ENCODE measurements at regions not wholly inside any gene's neighbourhood (a gene's known extent, or its start where the extent isn't known, plus 50 kb on each side); places are given as distances from the start of the nearest gene placed in this dataset.

DNA sequence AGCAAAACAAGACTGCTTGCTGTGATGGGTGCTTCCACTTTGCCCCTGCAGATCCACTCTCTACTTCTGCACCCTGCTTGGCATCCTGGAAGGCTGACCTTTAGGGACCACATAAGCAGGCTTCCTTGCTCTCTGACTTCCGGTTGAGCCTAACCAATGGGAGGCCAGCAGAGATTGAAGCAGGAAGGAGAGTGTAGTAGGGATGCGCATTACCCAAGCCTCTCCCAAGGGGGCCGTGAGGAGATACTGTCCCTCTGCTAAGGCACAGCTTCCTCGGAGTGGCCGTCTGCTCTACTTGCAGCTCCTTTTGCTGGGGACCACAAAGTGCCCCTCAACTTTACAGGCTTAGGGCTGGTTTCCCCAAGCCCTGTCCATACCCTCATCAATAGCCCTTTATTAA, 624.3 kb upstream of the TENM3 start:
- no peak for DNase-seq (ENCODE audit: low read depth)

DNA sequence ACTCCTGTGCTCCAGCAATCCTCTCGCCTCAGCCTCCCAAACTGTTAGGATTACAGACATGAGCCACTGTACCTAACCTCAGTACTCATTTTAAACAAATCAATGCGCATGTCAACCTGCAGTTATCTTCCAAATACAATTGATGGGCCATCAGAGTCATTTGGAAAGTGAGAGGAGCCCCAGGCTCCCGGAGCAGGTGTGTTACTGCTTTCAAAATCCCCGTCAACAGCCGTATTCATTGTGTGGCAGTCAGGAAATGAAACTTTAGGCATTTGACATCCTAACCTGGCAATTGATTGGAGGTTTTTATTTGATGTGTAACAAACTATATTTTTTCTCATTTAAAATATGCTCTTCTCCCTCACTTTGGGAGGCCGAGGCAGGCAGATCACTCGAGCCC, 623.6 kb upstream of the TENM3 start:
- no peak for DNase-seq (ENCODE audit: low read depth)

DNA sequence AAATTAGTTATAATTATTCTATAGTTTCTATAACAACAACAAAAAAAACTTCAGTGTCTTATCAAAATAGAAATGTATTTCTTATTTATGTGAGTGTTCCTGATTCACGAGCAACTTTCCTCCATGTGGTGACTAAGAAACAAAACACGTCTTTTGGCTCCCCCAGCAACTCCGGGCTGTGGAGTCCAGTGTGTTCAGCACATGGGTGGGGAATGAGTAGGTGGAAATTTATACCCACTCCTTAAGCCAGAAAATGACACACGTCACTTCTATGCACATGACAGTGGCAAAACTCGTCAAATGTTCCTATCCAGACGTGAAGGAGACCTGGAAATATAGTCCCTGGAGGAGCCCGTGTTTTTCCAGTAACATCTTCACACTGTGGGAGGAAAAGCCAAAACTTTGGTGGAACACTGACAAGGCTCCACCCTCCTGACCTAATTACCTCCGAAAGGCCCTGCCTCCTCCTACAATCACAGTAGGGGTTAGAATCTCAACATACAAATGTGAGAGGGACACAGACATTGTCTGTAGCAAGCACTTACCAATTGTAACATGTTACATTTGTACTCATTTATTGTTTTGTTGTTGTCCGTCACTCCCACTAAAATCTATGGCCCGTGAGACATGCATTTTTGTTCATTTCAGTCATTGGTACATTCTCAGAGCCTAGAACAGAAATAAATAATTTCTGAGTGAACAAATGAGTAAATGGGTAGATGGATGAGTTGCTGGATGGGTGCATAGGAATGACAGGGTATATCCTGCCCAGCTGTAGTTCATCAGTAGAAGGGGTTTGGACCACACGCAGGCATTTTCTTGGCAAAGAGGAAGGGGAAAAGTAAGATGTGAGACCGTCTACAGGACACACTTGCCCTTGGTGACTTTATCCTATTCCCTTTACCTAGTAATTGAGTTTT, 605.8 kb upstream of the TENM3 start:
- no peak for DNase-seq (ENCODE audit: low read depth)

DNA sequence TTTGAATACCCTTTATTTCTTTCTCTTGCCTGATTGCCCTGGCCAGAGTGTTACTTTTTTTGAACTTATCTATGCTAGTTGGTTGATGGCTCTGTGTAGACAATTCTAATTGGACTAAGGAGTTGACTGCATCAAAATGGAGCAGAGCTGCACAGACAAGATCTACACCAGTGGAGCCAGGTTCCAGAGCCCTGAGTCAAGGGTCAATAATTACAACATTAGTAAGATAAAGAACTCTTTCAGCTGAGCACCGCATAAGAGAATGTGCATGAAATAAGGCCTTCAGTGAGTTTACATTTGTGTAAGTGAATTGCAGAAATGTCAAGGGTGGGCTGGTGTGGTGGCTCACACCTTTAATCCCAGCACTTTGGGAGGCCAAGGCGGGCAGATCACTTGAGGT, 599.7 kb upstream of the TENM3 start:
- no peak for DNase-seq (ENCODE audit: low read depth)

DNA sequence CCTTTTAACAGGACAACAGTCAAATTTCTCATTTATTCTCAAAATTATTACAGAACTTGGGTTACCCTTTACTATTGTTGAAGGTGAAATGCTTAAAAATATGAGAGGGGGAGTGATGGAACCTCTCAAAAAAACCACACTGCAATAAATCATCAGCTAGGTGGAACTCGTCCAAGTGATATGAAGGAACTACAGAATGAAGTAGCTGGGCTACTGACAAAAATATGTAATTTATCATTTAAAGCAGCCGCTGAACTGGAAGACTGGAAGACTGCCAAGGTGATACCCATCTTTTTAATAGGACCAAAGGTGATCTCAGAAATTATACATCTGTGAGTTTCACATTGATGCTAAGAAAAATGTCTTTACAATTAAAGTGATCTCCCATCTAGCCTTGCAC, 597.7 kb upstream of the TENM3 start:
- DNase-seq (ENCODE audit: low read depth), result no peak

DNA sequence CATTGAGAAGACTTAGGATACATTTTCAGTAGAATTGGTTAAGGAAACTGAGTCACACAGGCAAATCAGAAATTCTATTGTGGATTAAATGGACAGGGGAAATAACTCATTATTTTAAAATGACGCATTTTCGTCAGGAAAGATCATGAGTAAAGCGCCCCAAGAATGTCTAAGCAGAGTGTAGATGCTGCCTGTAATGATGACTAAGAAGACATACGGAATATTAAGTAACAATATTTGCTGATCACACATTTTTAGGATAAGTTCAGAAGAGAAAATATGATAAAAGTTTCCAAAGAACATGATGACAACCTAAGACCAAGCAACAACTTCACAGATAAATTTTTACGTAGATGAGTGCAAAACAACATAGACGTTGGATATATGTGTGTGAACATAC, 596.3 kb upstream of the TENM3 start:
- DNase-seq (ENCODE audit: low read depth), result no peak

DNA sequence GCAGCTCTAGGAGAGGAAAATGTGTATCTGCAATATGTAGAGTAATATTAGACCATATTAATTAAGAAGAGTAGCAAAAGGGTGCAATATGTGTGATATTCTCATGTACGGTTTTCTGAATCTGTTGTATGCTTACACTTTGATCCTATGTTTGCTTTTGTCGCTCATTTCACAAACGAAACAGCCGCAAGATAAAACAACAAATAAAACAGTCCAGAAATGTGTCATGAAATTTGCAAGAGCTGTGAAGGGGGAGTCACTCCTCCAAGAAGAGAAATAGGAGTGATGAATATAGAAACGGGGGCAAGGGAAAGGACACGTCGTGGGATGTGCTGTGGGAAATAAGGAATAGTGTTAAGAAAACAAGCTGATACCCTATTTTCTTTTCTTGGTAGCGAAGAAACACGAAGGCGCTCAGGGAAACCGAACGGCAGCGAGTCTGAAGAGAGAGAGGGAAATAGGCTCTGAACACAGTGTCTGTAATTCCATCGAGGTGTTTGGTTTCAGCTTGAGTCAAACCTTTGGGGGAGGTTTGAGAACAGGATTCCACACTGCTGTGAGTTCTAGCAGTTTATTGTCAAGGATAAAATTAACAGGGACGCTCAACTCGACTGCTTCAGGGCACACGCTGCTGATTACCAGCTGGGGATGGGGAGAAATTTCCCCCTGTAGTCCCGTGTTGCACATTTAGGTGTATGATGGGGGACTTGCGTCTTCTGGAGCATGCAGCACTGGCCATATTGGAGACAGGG, 595.6 kb upstream of the TENM3 start:
- no peak for DNase-seq (ENCODE audit: low read depth)

DNA sequence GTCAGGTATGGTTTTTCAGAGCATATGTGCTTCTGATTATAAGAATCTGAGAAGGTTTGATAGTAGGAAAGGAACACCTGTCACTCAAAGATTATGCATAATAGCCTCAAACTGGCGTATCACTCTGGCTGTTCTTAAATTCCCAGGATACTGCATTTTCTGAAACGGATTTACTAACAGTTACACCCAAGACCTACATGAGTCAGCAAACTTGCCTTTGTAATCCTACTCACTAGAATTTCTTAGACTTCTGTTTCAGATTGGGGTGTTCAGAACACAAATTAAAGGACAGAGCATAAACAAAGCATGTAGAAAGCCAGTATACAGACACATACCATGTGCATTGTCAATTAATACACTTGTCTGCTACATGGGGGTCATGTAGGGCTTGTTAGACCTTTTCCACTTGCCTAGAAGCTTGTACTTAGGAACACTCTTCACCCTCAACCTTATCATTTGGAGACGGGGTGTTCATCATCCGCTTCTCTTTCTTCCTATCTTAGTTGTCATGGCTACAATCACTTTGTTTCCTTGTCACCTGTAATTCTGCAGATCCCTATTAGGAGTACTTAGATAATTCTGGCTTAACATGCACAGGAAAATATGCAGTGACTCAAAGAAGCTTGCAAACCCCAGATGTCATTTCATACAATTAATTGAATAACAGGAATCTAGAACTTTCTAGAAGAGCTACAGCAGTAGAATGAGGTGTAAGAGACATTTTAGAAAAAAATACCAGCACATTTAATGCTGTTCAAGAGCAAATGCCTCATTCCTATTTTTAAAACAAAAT, 593.0 kb upstream of the TENM3 start:
- no peak for DNase-seq (ENCODE audit: low read depth)

DNA sequence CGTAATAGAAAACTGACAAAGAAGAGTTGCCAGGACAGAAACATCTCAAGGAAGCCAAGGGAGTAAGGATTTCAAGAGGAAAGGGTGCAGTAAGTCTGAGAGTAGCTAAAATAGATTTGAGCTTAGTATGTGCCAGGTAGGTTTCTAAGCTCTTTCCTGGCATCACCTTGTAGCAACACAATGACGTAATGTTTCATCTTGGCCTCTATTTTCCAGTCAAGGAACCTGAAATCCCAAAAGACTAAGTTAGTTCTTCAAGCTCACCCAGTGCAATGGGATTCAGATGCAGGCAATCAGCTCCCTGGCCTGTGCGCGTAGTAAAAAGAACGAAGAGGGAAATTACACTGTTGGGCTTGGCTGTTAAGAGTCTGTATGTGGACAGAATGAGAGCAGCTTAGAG, 586.5 kb upstream of the TENM3 start:
- no peak for DNase-seq (ENCODE audit: low read depth)

DNA sequence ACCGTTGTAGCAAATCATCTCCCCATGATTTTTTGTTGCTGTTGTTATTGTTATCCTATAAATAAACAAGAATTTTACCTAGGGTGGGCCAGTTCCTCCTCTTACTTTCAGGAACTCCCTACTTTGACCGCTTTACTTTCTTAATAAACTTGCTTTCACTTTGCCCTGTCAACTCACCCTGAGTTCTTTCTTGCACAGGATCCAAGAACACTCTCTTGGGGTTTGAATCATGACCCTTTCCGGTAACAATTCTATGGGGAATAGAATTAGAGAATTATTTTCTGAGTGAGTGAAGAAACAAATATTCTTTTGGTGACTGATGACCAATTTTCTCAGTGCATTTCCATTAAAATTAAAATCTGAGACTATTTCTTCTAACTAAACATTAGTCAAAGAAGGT, 584.0 kb upstream of the TENM3 start:
- no peak for DNase-seq (ENCODE audit: low read depth)

DNA sequence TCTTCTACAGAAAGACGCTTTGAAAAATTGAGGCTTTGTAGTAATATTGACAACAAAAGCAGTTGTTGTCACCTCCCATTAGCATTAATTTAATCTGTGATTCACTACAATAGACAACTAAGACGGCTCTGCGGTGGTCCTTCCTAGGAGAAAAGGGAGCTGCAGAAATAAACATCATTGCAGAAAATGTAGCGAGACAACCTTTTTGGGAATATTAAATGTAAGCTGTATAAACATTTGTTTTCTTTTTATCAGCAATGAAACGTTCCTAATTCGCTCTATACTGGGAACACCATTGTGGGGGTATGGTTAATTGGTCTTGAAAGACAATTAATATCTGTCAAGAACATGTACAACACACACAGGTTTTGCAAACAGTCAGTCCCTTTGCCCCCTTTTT, 583.3 kb upstream of the TENM3 start:
- DNase-seq (ENCODE audit: low read depth), result no peak

DNA sequence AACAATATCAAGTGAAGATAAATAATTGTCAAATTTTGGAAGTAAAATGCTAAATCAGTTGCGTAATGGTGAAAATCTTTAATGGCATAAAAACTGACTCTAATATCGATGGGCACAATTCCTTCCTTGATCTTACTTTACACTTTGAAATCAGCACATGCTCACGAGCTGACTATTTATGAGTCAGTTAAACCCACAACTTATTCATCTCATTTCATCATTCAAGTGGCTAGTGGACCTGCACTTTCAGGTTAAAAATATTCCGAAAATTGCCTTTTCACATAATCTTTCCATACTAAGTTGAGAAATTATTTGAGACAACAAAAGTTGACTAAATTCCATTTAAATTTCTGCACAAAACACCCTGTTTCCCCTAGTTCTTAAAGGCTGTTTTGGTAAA, 582.1 kb upstream of the TENM3 start:
- no peak for DNase-seq (ENCODE audit: low read depth)

DNA sequence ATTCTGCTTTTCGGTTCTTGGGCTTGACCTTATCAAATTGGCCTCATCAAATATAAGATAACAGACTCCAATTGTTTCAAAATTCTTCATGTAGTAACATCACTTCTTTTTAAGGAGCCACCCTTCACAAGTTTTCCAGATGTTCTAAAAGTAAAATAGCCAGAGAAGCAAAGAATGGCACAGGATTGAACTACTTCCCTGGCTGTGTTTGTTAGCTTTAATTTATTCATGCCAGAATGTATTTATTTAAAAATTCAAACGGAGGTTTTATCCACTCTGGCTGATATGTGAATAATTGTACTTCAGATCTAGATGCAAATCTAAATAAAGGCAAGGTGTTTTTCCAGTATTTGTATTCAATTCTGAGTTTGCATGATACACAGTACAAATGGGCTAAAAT, 581.3 kb upstream of the TENM3 start:
- DNase-seq (ENCODE audit: low read depth), result no peak

DNA sequence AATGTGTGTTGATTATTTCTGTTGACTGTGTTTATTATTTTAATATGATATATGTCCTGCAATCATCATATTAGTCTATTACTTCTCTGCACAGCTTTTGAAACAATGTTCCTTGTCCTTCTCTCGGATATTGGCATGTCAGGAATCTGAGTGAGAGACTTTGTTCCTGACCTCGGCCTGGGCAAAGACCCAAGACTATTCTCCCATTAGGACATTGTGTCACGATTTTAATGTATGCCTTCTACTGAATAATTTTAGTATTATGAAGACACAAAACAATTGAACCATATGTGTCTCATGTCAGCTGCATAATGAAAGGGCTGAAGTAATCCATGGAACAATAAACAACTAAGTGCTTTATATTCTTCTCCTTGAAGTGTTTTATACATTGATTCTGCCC, 580.8 kb upstream of the TENM3 start:
- DNase-seq (ENCODE audit: low read depth), result no peak

DNA sequence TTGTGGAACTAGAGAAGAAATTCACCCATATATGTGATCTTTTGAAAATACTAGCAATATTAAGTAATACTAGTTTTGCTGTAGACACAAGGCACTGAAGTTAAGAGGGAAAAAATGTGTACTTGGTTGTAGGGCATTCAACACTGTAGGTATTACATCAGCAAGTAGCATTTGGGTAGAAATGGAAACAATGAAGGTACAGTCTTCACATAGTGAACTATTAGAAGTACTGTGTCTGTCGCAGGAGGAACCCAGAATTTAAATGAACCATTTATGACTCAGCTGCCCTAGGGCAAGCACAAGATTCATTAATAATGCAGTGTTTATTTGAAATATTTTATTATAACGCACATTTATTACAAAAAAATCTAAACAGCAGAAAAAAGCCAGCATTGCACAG, 572.7 kb upstream of the TENM3 start:
- DNase-seq (ENCODE audit: low read depth), result no peak

DNA sequence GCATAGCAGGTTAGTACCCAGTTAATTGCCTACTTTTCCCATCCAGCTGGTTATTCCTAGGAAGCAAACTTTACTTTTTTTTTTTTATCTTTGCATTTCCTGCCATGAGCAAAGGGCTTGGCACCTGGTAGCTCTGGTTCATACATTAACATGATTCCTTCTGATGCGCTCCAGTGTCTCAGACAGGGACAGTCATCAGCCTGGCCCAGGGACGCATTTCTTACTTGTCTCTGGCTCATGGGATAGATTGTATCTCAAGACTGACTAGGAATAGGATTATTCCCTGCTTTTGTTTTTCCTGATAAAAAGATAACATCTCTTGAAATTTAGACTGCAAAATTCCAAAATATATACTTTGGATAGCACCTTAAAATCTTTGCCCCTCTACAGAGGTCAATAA, 571.5 kb upstream of the TENM3 start:
- DNase-seq (ENCODE audit: low read depth), result no peak

DNA sequence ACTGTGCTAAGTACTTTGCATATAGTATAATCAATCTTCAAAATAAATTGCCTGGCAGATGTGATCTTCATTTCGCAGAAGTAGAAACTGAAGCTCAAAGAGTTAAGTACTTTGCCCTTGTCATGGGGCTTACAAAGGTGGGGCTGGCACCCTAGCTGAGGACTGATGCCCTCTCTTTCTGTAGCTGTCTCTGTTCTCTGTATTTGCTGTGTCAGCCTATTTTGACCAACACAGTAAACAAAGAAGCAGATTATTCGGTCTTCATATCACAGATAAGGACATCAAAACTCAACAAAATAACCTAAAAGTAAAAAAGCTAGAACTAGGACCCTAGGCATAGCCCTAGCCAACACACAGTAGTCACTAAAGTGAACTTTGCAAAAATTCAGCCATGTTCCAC, 570.5 kb upstream of the TENM3 start:
- DNase-seq (ENCODE audit: low read depth), result no peak

DNA sequence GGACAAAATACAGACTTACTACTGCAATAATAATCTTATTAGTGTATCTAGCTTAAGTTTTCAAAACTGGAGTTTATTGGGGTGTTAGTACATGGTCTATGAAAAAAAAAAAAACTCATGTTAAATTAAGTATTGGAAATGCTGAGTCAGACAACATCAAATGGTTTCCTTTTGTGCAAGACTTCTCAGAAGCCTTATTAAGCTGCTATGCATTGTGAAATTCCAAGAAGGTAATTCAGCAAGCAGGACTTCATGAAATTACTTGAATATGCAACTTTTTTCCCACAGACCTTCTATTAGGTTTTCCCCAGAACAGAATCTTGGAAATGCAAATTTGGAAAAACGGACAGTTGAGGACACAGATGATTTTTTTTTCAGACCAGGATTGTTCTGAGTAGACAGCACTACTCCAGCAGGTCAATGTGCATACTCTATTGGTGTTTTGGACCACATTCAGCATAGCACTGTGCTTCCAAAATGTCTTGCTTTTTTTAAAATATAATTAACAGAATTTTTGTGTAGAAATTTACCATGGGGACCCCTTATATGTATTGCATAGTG, 568.8 kb upstream of the TENM3 start:
- no peak for DNase-seq (ENCODE audit: low read depth)

DNA sequence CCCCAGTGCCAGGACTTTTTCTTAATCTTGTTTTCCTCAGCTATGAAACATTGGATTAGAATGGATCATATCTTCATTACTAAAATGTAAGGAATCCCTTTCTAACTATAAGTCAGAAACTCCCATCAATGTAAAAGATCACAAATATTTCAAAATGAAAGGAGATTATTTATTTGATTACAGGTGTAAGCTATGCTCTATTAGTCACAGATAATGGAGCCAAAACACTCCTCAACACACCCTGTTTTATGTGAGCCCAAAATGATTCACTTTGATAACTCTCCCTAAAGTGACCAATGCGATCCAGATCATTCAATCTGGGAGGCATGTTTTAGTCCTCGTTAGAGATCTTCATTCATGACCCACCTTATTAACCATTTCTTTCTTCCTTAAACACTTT, 566.7 kb upstream of the TENM3 start:
- no peak for DNase-seq (ENCODE audit: low read depth)

DNA sequence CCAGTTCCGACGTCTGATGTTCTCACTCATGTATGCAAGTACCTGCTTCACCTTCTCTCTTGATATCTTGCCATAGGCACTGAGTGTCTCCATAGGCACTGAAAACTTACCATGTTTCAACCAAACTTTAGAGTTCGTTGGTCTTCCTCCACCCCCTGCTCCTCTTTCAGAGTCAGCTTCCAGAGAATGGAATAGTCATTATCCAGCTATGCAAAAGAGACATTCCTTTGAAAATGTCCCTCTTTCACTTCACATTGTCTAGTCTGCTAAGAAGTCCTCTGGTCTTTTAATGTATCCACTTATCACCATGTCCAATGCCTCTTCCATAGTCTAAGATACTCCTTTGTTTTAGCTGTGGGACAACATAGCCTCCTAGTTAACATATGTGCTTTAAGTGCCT, 566.0 kb upstream of the TENM3 start:
- DNase-seq (ENCODE audit: low read depth), result no peak

DNA sequence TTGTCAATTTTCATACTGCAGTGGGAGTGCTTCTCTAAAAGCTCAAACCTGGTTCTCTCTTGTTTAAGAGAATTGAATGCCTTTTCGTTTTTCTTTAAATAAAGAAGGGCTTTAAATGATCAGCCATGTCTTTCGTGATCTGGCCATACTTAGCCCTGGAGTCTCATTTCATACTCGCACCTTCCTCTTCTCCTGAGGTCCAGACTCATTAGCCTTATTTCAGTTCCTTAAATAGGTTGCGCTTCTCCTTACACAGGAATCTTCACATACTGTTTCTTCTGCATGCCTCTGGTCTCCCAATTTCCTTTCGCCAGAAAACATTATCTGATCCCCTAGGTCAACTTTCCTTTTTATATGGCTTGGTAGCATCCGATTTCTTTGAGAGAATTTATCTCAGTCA, 565.6 kb upstream of the TENM3 start:
- no peak for DNase-seq (ENCODE audit: low read depth)

DNA sequence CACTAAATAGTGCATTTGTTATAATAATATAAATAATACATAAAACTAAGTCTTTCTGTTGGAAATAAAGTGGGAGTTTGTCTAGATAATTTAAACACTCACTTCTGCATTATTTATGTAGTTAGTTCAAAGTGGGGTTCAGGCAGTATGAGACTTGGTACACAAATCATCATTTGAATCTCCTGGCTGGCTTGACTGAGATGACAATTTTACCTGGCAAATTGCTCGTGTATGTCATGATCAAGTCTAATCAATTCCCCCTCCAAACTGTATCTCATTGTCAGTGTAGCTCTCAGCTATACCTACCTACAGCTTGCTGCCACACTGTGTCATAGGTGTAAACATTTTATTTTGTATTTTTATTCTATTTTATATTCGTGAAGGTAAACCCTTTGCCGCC, 563.4 kb upstream of the TENM3 start:
- no peak for DNase-seq (ENCODE audit: low read depth)

Measured in HS-27A (cell line).